Type B pancreatic cell (in vitro differentiated cells): ENCODE measurements at regions not wholly inside any gene's neighbourhood (a gene's known extent, or its start where the extent isn't known, plus 50 kb on each side); places are given as distances from the start of the nearest gene placed in this dataset.

Experiments used
- DNase-seq: peaks from one replicate; pipeline ENCODE4 v3.0.0; 2021; ENCODE audit warnings: mixed read lengths; ENCODE audit not compliant: unreplicated experiment; ENCODE audit errors: extremely low spot score
- H3K27ac Mint-ChIP-seq: 2 replicates; pipeline ENCODE4 v1.8.0; 2021; ENCODE audit warnings: mild to moderate bottlenecking, mixed read lengths
- H3K27me3 Mint-ChIP-seq: 2 replicates; pipeline ENCODE4 v1.8.0; 2021; ENCODE audit warnings: mixed read lengths
- H3K36me3 Mint-ChIP-seq: 2 replicates; pipeline ENCODE4 v1.8.0; 2021; ENCODE audit warnings: mixed read lengths
- H3K4me1 Mint-ChIP-seq: one replicate; pipeline ENCODE4 v1.8.0; 2021; ENCODE audit warnings: mixed read lengths; ENCODE audit not compliant: unreplicated experiment
- H3K4me3 Mint-ChIP-seq: 2 replicates; pipeline ENCODE4 v1.8.0; 2021; ENCODE audit warnings: mild to moderate bottlenecking, mixed read lengths
- H3K9me3 Mint-ChIP-seq: 2 replicates; pipeline ENCODE4 v1.8.0; 2021; ENCODE audit warnings: mixed read lengths
- TF ChIP-seq, protein P1 (sequence below): fragments of 200-600 bp; sonication (generic); conservative IDR thresholded peaks from 2 replicates; pipeline ENCODE4 v1.5.0; 2021; ENCODE audit warnings: antibody characterized with exemption, mild to moderate bottlenecking

DNA sequence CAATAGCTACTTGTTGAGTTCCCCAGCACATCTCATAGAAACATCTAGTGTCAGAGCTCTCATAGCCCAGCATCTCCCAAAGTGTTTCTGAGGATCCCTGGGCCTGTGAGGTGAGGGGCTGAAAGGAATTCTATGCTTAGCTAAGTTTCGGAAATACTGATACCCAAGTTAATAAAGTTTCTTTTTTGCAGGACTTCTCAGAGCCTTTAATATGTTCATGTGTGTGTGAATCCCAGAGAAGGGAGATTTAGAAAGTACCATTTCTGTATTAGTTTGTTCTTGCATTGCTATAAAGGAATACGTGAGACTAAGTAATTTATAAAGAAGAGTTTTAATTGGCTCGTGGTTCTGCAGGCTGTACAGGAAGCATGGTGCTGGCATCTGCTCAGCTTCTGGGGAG, 211.2 kb downstream of the TSN start:
- Mint-ChIP-seq H3K9me3 (peaks cover 12% of the 10 kb centered on the region), H3K36me3 (peaks cover 4% of the 10 kb centered on the region), H3K4me1 (peaks cover 17% of the 10 kb centered on the region), H3K4me3 (no peak overlapping the region), H3K27ac (no peak overlapping the region), H3K27me3 (peaks cover 36% of the 10 kb centered on the region)
- TF ChIP-seq, protein P1, sequence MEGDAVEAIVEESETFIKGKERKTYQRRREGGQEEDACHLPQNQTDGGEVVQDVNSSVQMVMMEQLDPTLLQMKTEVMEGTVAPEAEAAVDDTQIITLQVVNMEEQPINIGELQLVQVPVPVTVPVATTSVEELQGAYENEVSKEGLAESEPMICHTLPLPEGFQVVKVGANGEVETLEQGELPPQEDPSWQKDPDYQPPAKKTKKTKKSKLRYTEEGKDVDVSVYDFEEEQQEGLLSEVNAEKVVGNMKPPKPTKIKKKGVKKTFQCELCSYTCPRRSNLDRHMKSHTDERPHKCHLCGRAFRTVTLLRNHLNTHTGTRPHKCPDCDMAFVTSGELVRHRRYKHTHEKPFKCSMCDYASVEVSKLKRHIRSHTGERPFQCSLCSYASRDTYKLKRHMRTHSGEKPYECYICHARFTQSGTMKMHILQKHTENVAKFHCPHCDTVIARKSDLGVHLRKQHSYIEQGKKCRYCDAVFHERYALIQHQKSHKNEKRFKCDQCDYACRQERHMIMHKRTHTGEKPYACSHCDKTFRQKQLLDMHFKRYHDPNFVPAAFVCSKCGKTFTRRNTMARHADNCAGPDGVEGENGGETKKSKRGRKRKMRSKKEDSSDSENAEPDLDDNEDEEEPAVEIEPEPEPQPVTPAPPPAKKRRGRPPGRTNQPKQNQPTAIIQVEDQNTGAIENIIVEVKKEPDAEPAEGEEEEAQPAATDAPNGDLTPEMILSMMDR = no peak
- DNase-seq = no peak

DNA sequence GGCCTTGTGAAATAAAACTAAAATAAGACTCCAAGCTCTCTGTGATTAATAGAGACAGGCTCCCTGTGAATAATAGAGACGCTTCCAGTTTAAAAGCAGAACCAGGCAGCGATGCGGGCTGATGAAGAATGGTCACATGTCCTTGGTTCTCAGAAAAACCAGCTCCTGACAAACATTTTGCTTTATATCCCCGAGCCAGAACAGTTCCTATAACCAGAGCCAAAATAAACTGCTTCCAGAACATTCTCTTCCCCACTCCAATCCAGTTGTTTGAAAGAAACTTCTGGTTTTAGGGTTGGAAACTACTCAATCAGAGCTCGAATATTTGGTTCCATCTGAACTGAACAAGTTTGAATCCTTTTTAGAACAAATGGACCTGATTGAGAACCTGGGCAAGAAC, 213.7 kb downstream of the TSN start:
- DNase-seq = no peak
- TF ChIP-seq, protein P1 = no peak
- Mint-ChIP-seq H3K27me3 (peaks cover 33% of the 10 kb centered on the region), H3K9me3 (peaks cover 12% of the 10 kb centered on the region), H3K27ac (no peak overlapping the region), H3K36me3 (peaks cover 4% of the 10 kb centered on the region), H3K4me3 (no peak overlapping the region), H3K4me1 (peaks cover 30% of the 10 kb centered on the region)

DNA sequence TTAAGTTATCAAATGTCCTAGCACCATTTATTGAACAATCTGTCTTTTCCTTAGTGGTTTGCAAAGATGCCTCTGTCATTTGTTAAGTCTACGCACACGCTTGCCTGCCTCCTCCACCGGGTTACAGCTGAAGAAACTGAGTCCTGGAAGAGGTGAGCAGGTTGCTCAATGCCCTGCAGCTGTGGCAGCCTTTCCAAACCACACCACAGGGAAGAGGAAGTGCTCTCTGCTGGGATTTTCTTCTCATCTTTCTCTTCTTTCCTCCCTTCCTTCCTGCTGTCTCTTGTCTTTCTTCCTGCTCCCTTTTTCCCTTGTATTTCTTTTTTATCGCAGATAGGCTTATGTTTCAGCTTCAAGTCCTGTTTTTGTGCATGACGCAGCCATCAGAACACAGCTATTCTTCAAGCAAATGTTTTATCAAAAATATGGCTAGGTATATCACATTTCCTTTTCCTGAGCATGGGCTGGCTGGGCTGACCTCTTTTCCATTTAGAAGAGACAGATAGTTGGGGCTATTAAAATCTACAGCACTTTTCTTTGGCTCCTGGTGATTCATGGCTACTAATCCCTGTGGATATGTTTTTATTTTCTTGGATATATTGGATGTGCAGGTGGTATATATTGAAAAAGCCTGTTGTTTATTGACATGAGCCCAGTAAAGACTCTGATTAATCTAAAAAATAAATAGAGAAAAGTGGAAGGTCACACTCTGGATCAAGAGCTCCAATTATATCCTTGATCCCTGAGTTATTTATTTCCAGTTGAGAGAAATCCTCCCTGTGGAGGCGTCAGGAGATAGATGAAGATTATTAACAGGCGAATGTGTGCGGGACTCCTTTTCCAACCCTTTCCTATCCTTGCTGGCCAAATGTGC, 214.6 kb downstream of the TSN start:
- Mint-ChIP-seq H3K27me3 (peaks cover 31% of the 10 kb centered on the region), H3K36me3 (peaks cover 4% of the 10 kb centered on the region), H3K9me3 (peaks cover 12% of the 10 kb centered on the region), H3K4me3 (no peak overlapping the region), H3K27ac (no peak overlapping the region), H3K4me1 (peaks cover 38% of the 10 kb centered on the region)
- no peak for DNase-seq
- TF ChIP-seq, protein P1 = no peak

DNA sequence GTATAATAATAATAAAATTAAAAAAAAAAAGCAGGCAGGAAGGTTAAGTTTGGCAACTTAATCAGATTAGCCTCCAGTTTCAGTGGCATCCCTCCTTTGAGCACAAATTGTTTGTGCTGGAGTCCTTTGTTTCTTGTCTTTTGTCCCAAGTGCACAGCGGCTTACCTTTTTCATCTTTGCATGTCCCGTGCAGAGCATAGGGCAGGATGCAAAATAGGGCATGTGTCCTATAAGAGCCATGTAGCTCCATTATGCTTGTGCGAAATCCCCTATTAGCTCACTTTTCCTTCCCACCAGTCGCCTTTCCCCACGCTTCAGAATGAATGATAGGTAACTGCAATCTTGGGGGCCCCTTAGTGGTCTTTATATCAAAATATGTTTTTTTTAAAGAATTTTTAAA, 216.8 kb downstream of the TSN start:
- no peak overlapping the region for H3K27ac Mint-ChIP-seq

DNA sequence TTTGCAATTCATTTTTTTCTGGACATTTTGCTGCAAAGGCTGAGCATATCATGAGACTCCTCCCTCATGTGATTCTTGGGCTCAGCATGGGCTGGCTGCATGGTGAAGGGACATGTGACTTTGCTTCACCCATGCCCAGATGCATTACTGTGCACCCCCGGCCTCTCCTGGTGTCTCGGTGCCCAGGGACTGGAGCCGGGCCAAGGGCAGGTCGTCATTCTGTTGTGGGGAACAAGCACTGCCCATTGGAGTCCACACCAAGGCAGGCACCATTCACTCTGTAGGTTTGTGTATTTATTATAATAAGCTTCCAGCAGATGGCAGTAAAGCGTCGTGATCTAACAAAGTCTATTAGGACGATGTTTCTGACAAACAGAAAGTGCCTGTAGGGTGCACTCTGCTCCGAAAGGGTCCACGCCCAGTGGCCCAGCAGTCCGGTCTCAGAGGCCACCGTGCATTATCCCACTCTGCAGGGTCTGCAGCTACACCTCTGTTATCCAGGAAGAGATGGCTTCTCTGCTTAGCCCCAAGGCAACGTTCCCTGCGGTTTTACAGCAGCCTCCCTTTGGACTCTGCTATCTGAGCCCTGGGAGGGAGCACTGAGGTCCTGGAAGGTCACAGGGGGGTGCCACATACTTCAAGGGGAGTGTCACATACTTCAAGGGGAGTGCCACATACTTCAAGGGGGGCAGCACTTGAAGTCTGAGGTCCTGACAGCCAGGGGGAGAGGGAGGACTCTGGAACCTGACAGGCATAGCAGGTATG, 219.6 kb downstream of the TSN start:
- Mint-ChIP-seq H3K4me3 (peak overlapping the region; percentile 29), H3K27me3 (peaks cover 2% of the 10 kb centered on the region), H3K27ac (peak overlapping the region; percentile 27), H3K4me1 (peaks cover 47% of the 10 kb centered on the region), H3K9me3 (peaks cover 4% of the 10 kb centered on the region), H3K36me3 (no peaks in the 10 kb centered on the region)
- DNase-seq = no peak
- TF ChIP-seq, protein P1 = peak; percentile 85

More for the DNA sequence above, 216.8 kb downstream of the TSN start:
- Mint-ChIP-seq H3K27me3 (peaks cover 14% of the 10 kb centered on the region), H3K4me1 (peaks cover 59% of the 10 kb centered on the region), H3K36me3 (no peaks in the 10 kb centered on the region), H3K4me3 (no peak overlapping the region), H3K9me3 (no peaks in the 10 kb centered on the region)
- DNase-seq = no peak
- TF ChIP-seq, protein P1 = no peak
